Nephron progenitor cell (in vitro differentiated cells): ENCODE measurements at regions not wholly inside any gene's neighbourhood (a gene's known extent, or its start where the extent isn't known, plus 50 kb on each side); places are given as distances from the start of the nearest gene placed in this dataset.

Experiments
- DNase-seq: peaks from one replicate; pipeline ENCODE4 v3.0.0; 2021
- H3K27ac Mint-ChIP-seq: 2 replicates; pipeline ENCODE4 v1.8.0; 2021; ENCODE audit warnings: mild to moderate bottlenecking, moderate library complexity, mixed read lengths
- H3K27me3 Mint-ChIP-seq: 2 replicates; pipeline ENCODE4 v1.8.0; 2021; ENCODE audit warnings: mild to moderate bottlenecking, low read depth, mixed read lengths; ENCODE audit not compliant: poor library complexity
- H3K36me3 Mint-ChIP-seq: 2 replicates; pipeline ENCODE4 v1.8.0; 2021; ENCODE audit warnings: low read depth, mixed read lengths
- H3K4me1 Mint-ChIP-seq: 2 replicates; pipeline ENCODE4 v1.8.0; 2021; ENCODE audit warnings: mixed read lengths
- H3K4me3 Mint-ChIP-seq: 2 replicates; pipeline ENCODE4 v1.8.0; 2021; ENCODE audit warnings: mild to moderate bottlenecking, moderate library complexity, mixed read lengths
- H3K9me3 Mint-ChIP-seq: 2 replicates; pipeline ENCODE4 v1.8.0; 2021; ENCODE audit warnings: mild to moderate bottlenecking, moderate library complexity, mixed read lengths
- TF ChIP-seq, protein P1 (sequence below): fragments of 200-600 bp; sonication (generic); IDR thresholded peaks from 2 replicates; pipeline ENCODE4 v1.5.0; 2021; ENCODE audit warnings: antibody characterized with exemption

GRCh38 chr17:70527364-70527888 is 358.1 kb downstream of the KCNJ2 start:
- H3K9me3 Mint-ChIP-seq, result no peaks in the 10 kb centered on the region

GRCh38 chr17:70533427-70533826 is 364.1 kb downstream of the KCNJ2 start:
- H3K4me3 Mint-ChIP-seq, result no peak overlapping the region
- no peak for DNase-seq
- no peak overlapping the region for H3K27ac Mint-ChIP-seq

More at GRCh38 chr17:70527364-70527888, 358.1 kb downstream of the KCNJ2 start:
- H3K27ac Mint-ChIP-seq, result no peak overlapping the region
- peaks cover 7% of the 10 kb centered on the region for H3K4me1 Mint-ChIP-seq
- H3K27me3 Mint-ChIP-seq, result no peaks in the 10 kb centered on the region
- H3K36me3 Mint-ChIP-seq, result no peaks in the 10 kb centered on the region
- DNase-seq, result no peak
- TF ChIP-seq, protein P1, sequence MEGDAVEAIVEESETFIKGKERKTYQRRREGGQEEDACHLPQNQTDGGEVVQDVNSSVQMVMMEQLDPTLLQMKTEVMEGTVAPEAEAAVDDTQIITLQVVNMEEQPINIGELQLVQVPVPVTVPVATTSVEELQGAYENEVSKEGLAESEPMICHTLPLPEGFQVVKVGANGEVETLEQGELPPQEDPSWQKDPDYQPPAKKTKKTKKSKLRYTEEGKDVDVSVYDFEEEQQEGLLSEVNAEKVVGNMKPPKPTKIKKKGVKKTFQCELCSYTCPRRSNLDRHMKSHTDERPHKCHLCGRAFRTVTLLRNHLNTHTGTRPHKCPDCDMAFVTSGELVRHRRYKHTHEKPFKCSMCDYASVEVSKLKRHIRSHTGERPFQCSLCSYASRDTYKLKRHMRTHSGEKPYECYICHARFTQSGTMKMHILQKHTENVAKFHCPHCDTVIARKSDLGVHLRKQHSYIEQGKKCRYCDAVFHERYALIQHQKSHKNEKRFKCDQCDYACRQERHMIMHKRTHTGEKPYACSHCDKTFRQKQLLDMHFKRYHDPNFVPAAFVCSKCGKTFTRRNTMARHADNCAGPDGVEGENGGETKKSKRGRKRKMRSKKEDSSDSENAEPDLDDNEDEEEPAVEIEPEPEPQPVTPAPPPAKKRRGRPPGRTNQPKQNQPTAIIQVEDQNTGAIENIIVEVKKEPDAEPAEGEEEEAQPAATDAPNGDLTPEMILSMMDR, result no peak
- H3K4me3 Mint-ChIP-seq, result no peak overlapping the region

DNA sequence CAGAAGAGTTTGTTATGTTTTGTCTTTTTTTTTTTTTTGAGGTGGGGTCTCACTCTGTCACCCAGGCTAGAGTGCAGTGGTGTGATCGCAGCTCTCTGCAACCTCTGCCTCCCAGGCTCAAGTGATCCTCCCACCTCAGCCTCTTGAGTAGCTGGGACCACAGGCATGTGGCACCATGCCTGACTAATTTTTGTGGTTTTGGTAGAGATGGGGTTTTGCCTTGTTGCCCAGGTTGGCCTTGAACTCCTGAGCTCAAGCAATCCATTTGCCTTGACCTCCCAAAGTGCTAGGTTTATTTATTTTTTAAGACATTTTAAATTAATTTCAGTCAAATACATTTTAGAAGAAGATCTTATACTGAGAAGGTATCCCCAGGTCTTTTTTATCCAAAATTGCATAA is 366.7 kb downstream of the KCNJ2 start:
- peaks cover 7% of the 10 kb centered on the region for H3K27me3 Mint-ChIP-seq
- no peaks in the 10 kb centered on the region for H3K9me3 Mint-ChIP-seq
- H3K4me3 Mint-ChIP-seq, result no peak overlapping the region
- H3K4me1 Mint-ChIP-seq, result no peaks in the 10 kb centered on the region
- TF ChIP-seq, protein P1, result no peak
- DNase-seq, result no peak
- no peaks in the 10 kb centered on the region for H3K36me3 Mint-ChIP-seq
- no peak overlapping the region for H3K27ac Mint-ChIP-seq

More at GRCh38 chr17:70533427-70533826, 364.1 kb downstream of the KCNJ2 start:
- Mint-ChIP-seq H3K9me3 (no peaks in the 10 kb centered on the region), H3K27me3 (peaks cover 4% of the 10 kb centered on the region), H3K4me1 (no peaks in the 10 kb centered on the region), H3K36me3 (no peaks in the 10 kb centered on the region)
- TF ChIP-seq, protein P1, result no peak

GRCh38 chr17:70539132-70539924 is 370.0 kb downstream of the KCNJ2 start:
- no peak for DNase-seq
- no peak overlapping the region for H3K4me3 Mint-ChIP-seq
- H3K9me3 Mint-ChIP-seq, result no peaks in the 10 kb centered on the region
- peaks cover 7% of the 10 kb centered on the region for H3K27me3 Mint-ChIP-seq
- H3K27ac Mint-ChIP-seq, result no peak overlapping the region
- H3K36me3 Mint-ChIP-seq, result no peaks in the 10 kb centered on the region
- no peaks in the 10 kb centered on the region for H3K4me1 Mint-ChIP-seq
- TF ChIP-seq, protein P1, result no peak

DNA sequence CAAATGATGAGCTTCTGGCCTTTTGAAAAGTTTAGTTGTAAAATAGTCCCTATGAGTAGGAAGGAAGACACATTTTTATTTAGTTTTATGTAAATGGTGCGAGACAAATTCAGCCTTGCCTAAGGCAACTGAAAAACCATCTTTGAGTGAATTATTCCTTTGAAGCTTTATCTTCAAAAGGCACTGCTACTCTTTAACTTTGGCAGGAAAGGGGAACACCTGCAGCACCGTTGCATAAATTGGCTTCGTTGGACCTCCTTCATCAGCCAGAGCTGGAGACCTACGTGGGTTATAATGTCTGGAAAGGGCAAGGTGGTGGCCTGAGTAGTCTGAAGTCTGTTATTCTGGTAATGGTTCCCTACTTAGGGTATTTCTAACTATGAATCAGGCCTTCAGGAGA is 373.5 kb downstream of the KCNJ2 start:
- TF ChIP-seq, protein P1, result no peak
- DNase-seq, result no peak
- Mint-ChIP-seq H3K9me3 (no peaks in the 10 kb centered on the region), H3K4me3 (no peak overlapping the region), H3K4me1 (no peaks in the 10 kb centered on the region), H3K27ac (no peak overlapping the region), H3K27me3 (peaks cover 3% of the 10 kb centered on the region), H3K36me3 (no peaks in the 10 kb centered on the region)

- TF ChIP-seq, protein P1, result no peak
- Mint-ChIP-seq H3K4me3 (no peak overlapping the region), H3K4me1 (no peaks in the 10 kb centered on the region), H3K36me3 (no peaks in the 10 kb centered on the region), H3K9me3 (no peaks in the 10 kb centered on the region), H3K27ac (no peak overlapping the region), H3K27me3 (peaks cover 3% of the 10 kb centered on the region)
- no peak for DNase-seq
Observed at GRCh38 chr17:70544317-70544716, 375.0 kb downstream of the KCNJ2 start.
